Mammary epithelial cell (primary cell): ENCODE measurements at regions not wholly inside any gene's neighbourhood (a gene's known extent, or its start where the extent isn't known, plus 50 kb on each side); places are given as distances from the start of the nearest gene placed in this dataset.

Experiments used
- EZH2 ChIP-seq: IDR thresholded peaks from 2 replicates; pipeline ENCODE4 v1.6.1; 2012; ENCODE audit warnings: low read length, inconsistent platforms, borderline replicate concordance
- TF ChIP-seq, protein P1 (sequence below), 2 donors: IDR thresholded peaks in 1 of 2; conservative IDR thresholded peaks in 1 of 2; 2 replicates each; pipeline ENCODE4 v1.5.1; 2011 to 2012; ENCODE audit warnings: inconsistent platforms in 2 of 2, low read length in 2 of 2, mild to moderate bottlenecking in 2 of 2, control low read depth in 1 of 2, low read depth in 1 of 2; ENCODE audit not compliant: insufficient read depth in 1 of 2; ENCODE audit errors: extremely low read depth in 1 of 2

DNA sequence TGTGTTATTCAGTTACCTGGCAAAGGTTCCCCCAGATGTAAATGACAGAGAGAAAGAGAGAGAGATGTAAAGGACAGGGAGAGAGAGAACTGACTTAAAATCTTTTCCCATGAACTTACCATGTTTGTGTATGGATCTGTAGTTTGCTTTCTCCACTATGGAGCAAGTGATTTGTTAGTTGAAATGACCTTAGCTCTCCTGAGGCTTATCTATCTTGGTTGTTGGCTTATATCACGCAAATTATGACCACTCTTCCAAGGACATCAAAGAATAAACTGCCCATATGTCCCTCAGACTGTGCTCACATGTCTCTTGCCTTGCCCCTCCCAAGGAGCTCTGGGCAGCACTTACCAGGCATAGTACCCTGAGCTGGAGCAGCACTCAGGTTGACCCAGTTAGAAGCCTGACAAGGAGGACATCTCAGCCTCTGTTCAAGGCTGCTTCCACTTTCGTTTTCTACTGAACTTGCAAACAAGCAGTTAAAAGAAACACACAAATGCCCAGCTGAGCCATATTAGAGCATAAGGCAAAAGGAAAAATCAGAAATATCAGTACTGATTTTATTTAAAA is 95.3 kb upstream of the RCN1 start:
- TF ChIP-seq, protein P1, sequence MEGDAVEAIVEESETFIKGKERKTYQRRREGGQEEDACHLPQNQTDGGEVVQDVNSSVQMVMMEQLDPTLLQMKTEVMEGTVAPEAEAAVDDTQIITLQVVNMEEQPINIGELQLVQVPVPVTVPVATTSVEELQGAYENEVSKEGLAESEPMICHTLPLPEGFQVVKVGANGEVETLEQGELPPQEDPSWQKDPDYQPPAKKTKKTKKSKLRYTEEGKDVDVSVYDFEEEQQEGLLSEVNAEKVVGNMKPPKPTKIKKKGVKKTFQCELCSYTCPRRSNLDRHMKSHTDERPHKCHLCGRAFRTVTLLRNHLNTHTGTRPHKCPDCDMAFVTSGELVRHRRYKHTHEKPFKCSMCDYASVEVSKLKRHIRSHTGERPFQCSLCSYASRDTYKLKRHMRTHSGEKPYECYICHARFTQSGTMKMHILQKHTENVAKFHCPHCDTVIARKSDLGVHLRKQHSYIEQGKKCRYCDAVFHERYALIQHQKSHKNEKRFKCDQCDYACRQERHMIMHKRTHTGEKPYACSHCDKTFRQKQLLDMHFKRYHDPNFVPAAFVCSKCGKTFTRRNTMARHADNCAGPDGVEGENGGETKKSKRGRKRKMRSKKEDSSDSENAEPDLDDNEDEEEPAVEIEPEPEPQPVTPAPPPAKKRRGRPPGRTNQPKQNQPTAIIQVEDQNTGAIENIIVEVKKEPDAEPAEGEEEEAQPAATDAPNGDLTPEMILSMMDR (conservative IDR thresholded peaks at IDR 0.05 in 1 of 2, IDR thresholded peaks at IDR 0.05 in 1 of 2; ENCODE audit: extremely low read depth in 1 of 2, insufficient read depth in 1 of 2, low read depth in 1 of 2, low read length in 2 of 2) = no peak
- TF ChIP-seq EZH2 = no peak
